A673 (cell line): ENCODE measurements at regions not wholly inside any gene's neighbourhood (a gene's known extent, or its start where the extent isn't known, plus 50 kb on each side); places are given as distances from the start of the nearest gene placed in this dataset.

Experiments
- BruUV-seq: library from RNA; stranded (reverse); fragments of 400-500 nt; replicated peaks from 2 replicates; lab custom pipeline; 2021; lab: Mats Ljungman, UMichigan
- CTCF ChIA-PET: fragments of 300-600 bp; sonication (Branson Sonifier 250); formaldehyde crosslinking; loops from one replicate; lab custom pipeline; 2022; ENCODE audit warnings: antibody characterized with exemption; lab: Charles Lee
- POLR2A ChIA-PET: fragments of 300-600 bp; sonication (Branson Sonifier 250); formaldehyde crosslinking; loops from one replicate; lab custom pipeline; 2022; ENCODE audit warnings: antibody characterized with exemption; ENCODE audit not compliant: low non-redundant PET; lab: Charles Lee
- DNase-seq: peaks from one replicate; pipeline ENCODE4 v3.0.0-alpha.2; 2015; ENCODE audit warnings: low spot score
- H3K27ac ChIP-seq: fragments of 200-600 bp; sonication (generic); 2 replicates; pipeline ENCODE4 v1.5.1; 2016; ENCODE audit warnings: mixed run types, low read depth, mild to moderate bottlenecking, mixed read lengths, antibody characterized with exemption, low read length; ENCODE audit not compliant: poor library complexity, severe bottlenecking
- H3K27me3 ChIP-seq: fragments of 200-600 bp; sonication (generic); replicated peaks from 2 replicates; pipeline ENCODE4 v1.6.1; 2017; ENCODE audit warnings: mixed run types, low read depth, mild to moderate bottlenecking, mixed read lengths, antibody characterized with exemption, low read length; ENCODE audit not compliant: insufficient read depth, poor library complexity
- H3K36me3 ChIP-seq: fragments of 200-600 bp; sonication (generic); 2 replicates; pipeline ENCODE4 v1.6.1; 2016; ENCODE audit warnings: mixed run types, mild to moderate bottlenecking, mixed read lengths, antibody characterized with exemption, low read length; ENCODE audit not compliant: insufficient read depth, poor library complexity, severe bottlenecking
- H3K4me1 ChIP-seq: fragments of 200-600 bp; sonication (generic); 2 replicates; pipeline ENCODE4 v1.6.1; 2017; ENCODE audit warnings: mixed run types, mild to moderate bottlenecking, mixed read lengths, antibody characterized with exemption, low read length; ENCODE audit not compliant: insufficient read depth, poor library complexity, severe bottlenecking
- H3K4me3 ChIP-seq: fragments of 200-600 bp; sonication (generic); 2 replicates; pipeline ENCODE4 v1.5.1; 2016; ENCODE audit warnings: low read depth, mixed run types, mild to moderate bottlenecking, mixed read lengths, low read length; ENCODE audit not compliant: poor library complexity, severe bottlenecking
- H3K9me3 ChIP-seq: fragments of 200-600 bp; sonication (generic); 2 replicates; pipeline ENCODE4 v1.6.1; 2016; ENCODE audit warnings: mixed run types, low read depth, mild to moderate bottlenecking, mixed read lengths, antibody characterized with exemption, low read length; ENCODE audit not compliant: poor library complexity, severe bottlenecking
- EZH2 ChIP-seq: fragments of 200-600 bp; sonication (generic); IDR thresholded peaks from 2 replicates; pipeline ENCODE4 v1.6.1; 2017; ENCODE audit warnings: borderline replicate concordance, low read depth, mild to moderate bottlenecking, mixed read lengths, antibody characterized with exemption, low read length; ENCODE audit not compliant: poor library complexity, severe bottlenecking
- intact Hi-C: fragments of 100-400 bp; cut with micrococcal nuclease; formaldehyde crosslinking; loops from one replicate; pipeline ENCODE4 v1.10.0; 2022; ENCODE audit not compliant: unreplicated experiment
- TF ChIP-seq, protein P1 (sequence below): fragments of 300-800, 200-600 bp; sonication (generic); conservative IDR thresholded peaks from 2 replicates; pipeline ENCODE4 v1.5.1; 2017; ENCODE audit warnings: low read depth, mild to moderate bottlenecking, antibody characterized with exemption, low read length, moderate library complexity, mixed read lengths

DNA sequence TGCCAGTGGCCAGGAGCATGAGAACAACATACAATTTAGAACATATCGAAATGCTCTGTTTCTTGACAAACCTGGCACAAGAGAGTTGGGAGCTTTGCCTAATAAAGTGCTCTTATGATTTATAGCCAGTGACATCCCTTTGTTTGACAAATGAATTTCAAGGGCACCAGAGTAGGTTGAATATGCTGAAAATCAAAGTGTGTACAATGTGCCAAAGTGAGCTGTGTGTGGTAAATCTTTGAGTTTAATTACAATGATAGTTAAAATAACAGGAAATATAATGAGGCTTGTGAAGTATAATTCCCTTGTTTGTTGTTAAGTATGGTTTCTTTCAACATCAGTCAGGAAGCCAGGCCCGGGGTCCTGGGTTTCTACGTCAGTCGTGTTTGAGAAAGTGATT, 211.9 kb downstream of the EBLN2 start:
- Histone ChIP-seq H3K9me3 (no peaks in the 10 kb centered on the region), H3K27me3 (no peaks in the 10 kb centered on the region), H3K36me3 (no peaks in the 10 kb centered on the region), H3K4me3 (no peak overlapping the region), H3K4me1 (no peaks in the 10 kb centered on the region), H3K27ac (no peak overlapping the region)
- intact Hi-C loops, result no loop called here
- DNase-seq, result no peak
- TF ChIP-seq EZH2, result no peak
- TF ChIP-seq, protein P1, sequence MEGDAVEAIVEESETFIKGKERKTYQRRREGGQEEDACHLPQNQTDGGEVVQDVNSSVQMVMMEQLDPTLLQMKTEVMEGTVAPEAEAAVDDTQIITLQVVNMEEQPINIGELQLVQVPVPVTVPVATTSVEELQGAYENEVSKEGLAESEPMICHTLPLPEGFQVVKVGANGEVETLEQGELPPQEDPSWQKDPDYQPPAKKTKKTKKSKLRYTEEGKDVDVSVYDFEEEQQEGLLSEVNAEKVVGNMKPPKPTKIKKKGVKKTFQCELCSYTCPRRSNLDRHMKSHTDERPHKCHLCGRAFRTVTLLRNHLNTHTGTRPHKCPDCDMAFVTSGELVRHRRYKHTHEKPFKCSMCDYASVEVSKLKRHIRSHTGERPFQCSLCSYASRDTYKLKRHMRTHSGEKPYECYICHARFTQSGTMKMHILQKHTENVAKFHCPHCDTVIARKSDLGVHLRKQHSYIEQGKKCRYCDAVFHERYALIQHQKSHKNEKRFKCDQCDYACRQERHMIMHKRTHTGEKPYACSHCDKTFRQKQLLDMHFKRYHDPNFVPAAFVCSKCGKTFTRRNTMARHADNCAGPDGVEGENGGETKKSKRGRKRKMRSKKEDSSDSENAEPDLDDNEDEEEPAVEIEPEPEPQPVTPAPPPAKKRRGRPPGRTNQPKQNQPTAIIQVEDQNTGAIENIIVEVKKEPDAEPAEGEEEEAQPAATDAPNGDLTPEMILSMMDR, result no peak
- CTCF ChIA-PET, result no interaction called here
- POLR2A ChIA-PET, result no interaction called here
- BruUV-seq, result no TSS peak

DNA sequence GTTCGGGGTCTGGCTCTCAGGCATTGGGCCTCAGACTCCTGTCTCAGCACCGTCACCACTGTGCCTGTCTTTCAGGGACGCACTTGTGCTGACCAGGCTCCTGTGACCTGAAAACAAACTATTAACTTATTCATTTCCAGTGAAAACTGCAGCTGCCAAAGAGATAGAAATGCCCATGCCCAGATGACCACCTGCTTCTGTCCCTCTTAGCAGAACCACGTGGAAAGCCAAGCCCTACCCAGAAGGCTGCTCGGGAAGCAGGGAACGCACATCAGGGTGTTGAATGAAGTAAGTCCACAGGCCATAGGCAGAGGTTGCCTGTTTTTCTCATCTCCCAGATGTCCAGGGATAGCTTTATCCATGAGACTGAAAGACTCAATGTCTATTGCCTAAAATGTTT, 219.3 kb downstream of the EBLN2 start:
- intact Hi-C loops, result no loop called here
- Histone ChIP-seq H3K36me3 (no peaks in the 10 kb centered on the region), H3K9me3 (no peaks in the 10 kb centered on the region), H3K4me3 (no peak overlapping the region), H3K27me3 (no peaks in the 10 kb centered on the region), H3K27ac (no peak overlapping the region), H3K4me1 (no peaks in the 10 kb centered on the region)
- ChIA-PET CTCF (no interaction called here), POLR2A (no interaction called here)
- no peak for TF ChIP-seq EZH2
- no peak for DNase-seq
- no TSS peak for BruUV-seq

DNA sequence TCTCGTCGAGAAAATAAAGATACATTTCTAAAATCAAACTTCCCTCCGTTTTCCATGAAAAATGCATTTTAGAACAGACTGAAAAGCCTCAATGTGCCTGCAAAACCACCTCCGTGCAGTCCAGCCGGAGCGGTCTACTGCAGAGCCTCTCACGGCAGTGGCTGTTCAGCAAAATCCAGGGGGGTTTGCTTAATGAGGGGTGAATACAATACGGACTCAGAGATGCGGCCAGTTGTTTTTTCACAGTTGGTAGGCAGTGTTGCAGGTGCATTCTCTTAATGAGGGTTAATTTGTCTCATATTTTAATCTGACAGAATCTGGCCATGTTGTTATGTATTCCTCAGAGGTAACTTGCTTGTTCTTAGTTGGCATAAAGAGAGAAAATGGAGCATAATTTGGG, 223.0 kb downstream of the EBLN2 start:
- POLR2A ChIA-PET, result no interaction called here
- intact Hi-C loops, result no loop called here
- DNase-seq, result no peak

GRCh38 chr3:73291541-73291940, 230.1 kb downstream of the EBLN2 start:
- TF ChIP-seq, protein P1, result no peak
- TF ChIP-seq EZH2, result no peak
- Histone ChIP-seq H3K4me1 (no peaks in the 10 kb centered on the region), H3K9me3 (no peaks in the 10 kb centered on the region), H3K4me3 (no peak overlapping the region), H3K36me3 (no peaks in the 10 kb centered on the region), H3K27ac (no peak overlapping the region), H3K27me3 (no peaks in the 10 kb centered on the region)
- DNase-seq, result no peak
- POLR2A ChIA-PET, result no interaction called here
- CTCF ChIA-PET, result no interaction called here
- intact Hi-C loops, result no loop called here
- no TSS peak for BruUV-seq

More for the DNA sequence above, 223.0 kb downstream of the EBLN2 start:
- Histone ChIP-seq H3K4me3 (no peak overlapping the region), H3K27ac (no peak overlapping the region), H3K4me1 (no peaks in the 10 kb centered on the region), H3K36me3 (no peaks in the 10 kb centered on the region), H3K9me3 (no peaks in the 10 kb centered on the region), H3K27me3 (no peaks in the 10 kb centered on the region)
- no TSS peak for BruUV-seq
- CTCF ChIA-PET, result no interaction called here
- no peak for TF ChIP-seq EZH2
- TF ChIP-seq, protein P1, result no peak
